ENCODE measurements at regions not wholly inside any gene's neighbourhood (a gene's known extent, or its start where the extent isn't known, plus 50 kb on each side); places are given as distances from the start of the nearest gene placed in this dataset.
A peak's percentile ranks its signal among the peaks of the same experiment; 100 is the strongest.

- no peak overlapping the region for H2BK120ac ChIP-seq (ENCODE audit: low read depth, low read length)
- no peak overlapping the region for H2BK5ac ChIP-seq (ENCODE audit: low read length)
- H3K27ac ChIP-seq (ENCODE audit: low read depth, low read length) = no peak overlapping the region
- H3K23ac ChIP-seq (ENCODE audit: low read length) = no peak overlapping the region
- H3K27me3 ChIP-seq (ENCODE audit: insufficient read depth, low read length, poor library complexity) = no peaks in the 10 kb centered on the region
- H3K79me2 ChIP-seq (ENCODE audit: control insufficient read depth, insufficient read depth, low read length) = no peaks in the 10 kb centered on the region
- no peak overlapping the region for H3K18ac ChIP-seq (ENCODE audit: low read length)
- no peak overlapping the region for H3K4me2 ChIP-seq (ENCODE audit: low read length)
- no CpG with 5 or more reads among the region's 6 CpGs for WGBS (ENCODE audit: extremely low coverage, insufficient coverage, low lambda C conversion rate)
- H2BK15ac ChIP-seq (replicated peaks; ENCODE audit: low read depth) = no peak overlapping the region
- H3K36me3 ChIP-seq (ENCODE audit: control insufficient read depth, insufficient read depth, low read length) = no peaks in the 10 kb centered on the region
- H3K4me1 ChIP-seq (ENCODE audit: control insufficient read depth, low read depth, low read length) = no peaks in the 10 kb centered on the region
- no peak overlapping the region for H3K4ac ChIP-seq (ENCODE audit: low read depth, low read length)
- no peak overlapping the region for H3K56ac ChIP-seq (ENCODE audit: low read length)
- H4K8ac ChIP-seq (ENCODE audit: low read depth, low read length) = no peak overlapping the region
- H4K5ac ChIP-seq (ENCODE audit: low read length) = no peak overlapping the region
- H2AK5ac ChIP-seq (ENCODE audit: low read length) = no peak overlapping the region
- peak; percentile 64 for DNase-seq
- no peak overlapping the region for H3K9ac ChIP-seq (ENCODE audit: low read length)
- H3K4me3 ChIP-seq (ENCODE audit: low read length) = no peak overlapping the region
- H3K79me1 ChIP-seq (ENCODE audit: low read length) = no peaks in the 10 kb centered on the region
Observed at GRCh38 chr13:79171141-79172061, 234.7 kb downstream of the RBM26 start.

DNA sequence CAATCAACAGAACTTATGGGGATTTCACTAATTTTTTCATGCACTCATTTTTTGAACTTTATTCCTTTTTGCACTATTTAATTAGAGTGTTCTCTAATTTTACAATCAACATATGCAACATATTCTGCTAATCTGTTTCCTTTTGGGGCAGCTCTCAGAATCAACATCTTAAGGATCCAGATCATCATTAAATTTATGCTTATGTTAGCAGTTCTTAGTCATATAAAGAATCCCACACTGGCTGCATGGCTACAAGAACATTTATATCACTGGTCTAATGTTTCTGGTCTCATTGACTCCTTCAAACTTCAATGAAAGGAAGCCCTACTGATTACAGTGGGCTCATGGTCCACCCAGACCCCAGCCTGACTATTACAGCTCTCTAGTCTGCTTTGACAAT lies 245.2 kb downstream of the RBM26 start:
- Histone ChIP-seq H3K27ac (ENCODE audit: low read depth, low read length) (no peak overlapping the region), H3K4me2 (ENCODE audit: low read length) (no peak overlapping the region), H4K5ac (ENCODE audit: low read length) (no peak overlapping the region), H2BK15ac (replicated peaks; ENCODE audit: low read depth) (no peak overlapping the region), H3K79me1 (ENCODE audit: low read length) (no peaks in the 10 kb centered on the region), H2BK120ac (ENCODE audit: low read depth, low read length) (no peak overlapping the region), H3K56ac (ENCODE audit: low read length) (no peak overlapping the region), H3K18ac (ENCODE audit: low read length) (no peak overlapping the region), H2BK5ac (ENCODE audit: low read length) (no peak overlapping the region), H3K4ac (ENCODE audit: low read depth, low read length) (no peak overlapping the region), H3K23ac (ENCODE audit: low read length) (no peak overlapping the region), H3K36me3 (ENCODE audit: control insufficient read depth, insufficient read depth, low read length) (no peaks in the 10 kb centered on the region), H3K27me3 (ENCODE audit: insufficient read depth, low read length, poor library complexity) (no peaks in the 10 kb centered on the region), H2AK5ac (ENCODE audit: low read length) (no peak overlapping the region), H3K4me3 (ENCODE audit: low read length) (no peak overlapping the region), H4K8ac (ENCODE audit: low read depth, low read length) (no peak overlapping the region), H3K4me1 (ENCODE audit: control insufficient read depth, low read depth, low read length) (no peaks in the 10 kb centered on the region), H3K9ac (ENCODE audit: low read length) (no peak overlapping the region), H3K79me2 (ENCODE audit: control insufficient read depth, insufficient read depth, low read length) (no peaks in the 10 kb centered on the region)
- DNase-seq = no peak

DNA sequence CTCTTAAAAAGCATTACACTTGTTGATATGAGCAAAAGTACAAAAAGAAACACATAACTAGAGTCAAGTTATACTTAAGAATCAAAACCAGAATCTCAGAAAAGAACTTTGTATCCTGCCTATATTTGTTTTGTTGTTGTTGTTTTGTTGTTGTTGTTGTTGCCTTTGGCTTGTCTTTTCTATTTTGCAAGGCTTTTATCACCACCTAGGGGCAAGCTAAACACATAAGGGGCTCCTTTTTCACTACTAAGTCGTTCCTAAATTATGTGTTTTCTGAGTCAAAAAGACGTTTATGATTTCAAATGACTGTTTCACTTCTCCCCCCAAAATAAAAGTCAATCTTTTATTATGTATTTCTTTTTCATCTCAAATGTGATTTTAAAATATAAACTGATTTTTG lies 250.2 kb downstream of the RBM26 start:
- no CpG with 5 or more reads among the region's 2 CpGs for WGBS (ENCODE audit: extremely low coverage, insufficient coverage, low lambda C conversion rate)
- Histone ChIP-seq H3K4me2 (ENCODE audit: low read length) (no peak overlapping the region), H3K56ac (ENCODE audit: low read length) (no peak overlapping the region)

GRCh38 chr13:79149210-79149609 lies 256.8 kb downstream of the RBM26 start:
- Histone ChIP-seq H4K5ac (ENCODE audit: low read length) (no peak overlapping the region), H2BK120ac (ENCODE audit: low read depth, low read length) (no peak overlapping the region), H3K23ac (ENCODE audit: low read length) (no peak overlapping the region), H3K36me3 (ENCODE audit: control insufficient read depth, insufficient read depth, low read length) (no peaks in the 10 kb centered on the region), H3K4me1 (ENCODE audit: control insufficient read depth, low read depth, low read length) (no peaks in the 10 kb centered on the region), H3K18ac (ENCODE audit: low read length) (no peak overlapping the region), H4K8ac (ENCODE audit: low read depth, low read length) (no peak overlapping the region), H2BK15ac (replicated peaks; ENCODE audit: low read depth) (no peak overlapping the region), H3K4ac (ENCODE audit: low read depth, low read length) (no peak overlapping the region), H3K27ac (ENCODE audit: low read depth, low read length) (no peak overlapping the region), H3K79me1 (ENCODE audit: low read length) (no peaks in the 10 kb centered on the region), H3K4me2 (ENCODE audit: low read length) (no peak overlapping the region), H3K4me3 (ENCODE audit: low read length) (no peak overlapping the region), H3K79me2 (ENCODE audit: control insufficient read depth, insufficient read depth, low read length) (no peaks in the 10 kb centered on the region), H2BK5ac (ENCODE audit: low read length) (no peak overlapping the region), H3K56ac (ENCODE audit: low read length) (no peak overlapping the region), H3K27me3 (ENCODE audit: insufficient read depth, low read length, poor library complexity) (no peaks in the 10 kb centered on the region), H2AK5ac (ENCODE audit: low read length) (no peak overlapping the region), H3K9ac (ENCODE audit: low read length) (no peak overlapping the region)
- WGBS (ENCODE audit: extremely low coverage, insufficient coverage, low lambda C conversion rate) = no CpG with 5 or more reads among the region's 1 CpG
- no peak for DNase-seq

More for the DNA sequence above, 250.2 kb downstream of the RBM26 start:
- H3K27ac ChIP-seq (ENCODE audit: low read depth, low read length) = no peak overlapping the region
- peak; percentile 9 for DNase-seq
- H3K18ac ChIP-seq (ENCODE audit: low read length) = no peak overlapping the region
- no peaks in the 10 kb centered on the region for H3K36me3 ChIP-seq (ENCODE audit: control insufficient read depth, insufficient read depth, low read length)
- no peak overlapping the region for H2BK5ac ChIP-seq (ENCODE audit: low read length)
- H3K79me1 ChIP-seq (ENCODE audit: low read length) = no peaks in the 10 kb centered on the region
- H3K27me3 ChIP-seq (ENCODE audit: insufficient read depth, low read length, poor library complexity) = no peaks in the 10 kb centered on the region
- no peak overlapping the region for H3K4ac ChIP-seq (ENCODE audit: low read depth, low read length)
- no peaks in the 10 kb centered on the region for H3K4me1 ChIP-seq (ENCODE audit: control insufficient read depth, low read depth, low read length)
- no peak overlapping the region for H3K23ac ChIP-seq (ENCODE audit: low read length)
- no peak overlapping the region for H4K5ac ChIP-seq (ENCODE audit: low read length)
- no peak overlapping the region for H2BK120ac ChIP-seq (ENCODE audit: low read depth, low read length)
- no peak overlapping the region for H4K8ac ChIP-seq (ENCODE audit: low read depth, low read length)
- no peak overlapping the region for H2AK5ac ChIP-seq (ENCODE audit: low read length)
- H3K79me2 ChIP-seq (ENCODE audit: control insufficient read depth, insufficient read depth, low read length) = no peaks in the 10 kb centered on the region
- H3K9ac ChIP-seq (ENCODE audit: low read length) = no peak overlapping the region
- no peak overlapping the region for H2BK15ac ChIP-seq (replicated peaks; ENCODE audit: low read depth)
- no peak overlapping the region for H3K4me3 ChIP-seq (ENCODE audit: low read length)

GRCh38 chr13:79141082-79141481 lies 265.0 kb downstream of the RBM26 start:
- Histone ChIP-seq H4K5ac (ENCODE audit: low read length) (no peak overlapping the region), H3K27me3 (ENCODE audit: insufficient read depth, low read length, poor library complexity) (no peaks in the 10 kb centered on the region), H3K79me1 (ENCODE audit: low read length) (no peaks in the 10 kb centered on the region), H3K4me3 (ENCODE audit: low read length) (no peak overlapping the region), H3K9ac (ENCODE audit: low read length) (no peak overlapping the region), H2BK120ac (ENCODE audit: low read depth, low read length) (no peak overlapping the region), H3K4ac (ENCODE audit: low read depth, low read length) (no peak overlapping the region), H3K27ac (ENCODE audit: low read depth, low read length) (no peak overlapping the region), H3K18ac (ENCODE audit: low read length) (no peak overlapping the region), H2AK5ac (ENCODE audit: low read length) (no peak overlapping the region), H4K8ac (ENCODE audit: low read depth, low read length) (no peak overlapping the region), H3K4me1 (ENCODE audit: control insufficient read depth, low read depth, low read length) (no peaks in the 10 kb centered on the region), H3K4me2 (ENCODE audit: low read length) (no peak overlapping the region), H2BK5ac (ENCODE audit: low read length) (no peak overlapping the region), H3K23ac (ENCODE audit: low read length) (no peak overlapping the region), H3K56ac (ENCODE audit: low read length) (no peak overlapping the region), H3K79me2 (ENCODE audit: control insufficient read depth, insufficient read depth, low read length) (no peaks in the 10 kb centered on the region), H2BK15ac (replicated peaks; ENCODE audit: low read depth) (no peak overlapping the region), H3K36me3 (ENCODE audit: control insufficient read depth, insufficient read depth, low read length) (no peaks in the 10 kb centered on the region)
- DNase-seq = no peak
- no CpG with 5 or more reads among the region's 3 CpGs for WGBS (ENCODE audit: extremely low coverage, insufficient coverage, low lambda C conversion rate)

- Histone ChIP-seq H3K23ac (ENCODE audit: low read length) (no peak overlapping the region), H2BK15ac (replicated peaks; ENCODE audit: low read depth) (no peak overlapping the region), H3K56ac (ENCODE audit: low read length) (no peak overlapping the region), H3K18ac (ENCODE audit: low read length) (no peak overlapping the region), H3K4me3 (ENCODE audit: low read length) (no peak overlapping the region), H3K4me1 (ENCODE audit: control insufficient read depth, low read depth, low read length) (no peaks in the 10 kb centered on the region), H4K8ac (ENCODE audit: low read depth, low read length) (no peak overlapping the region), H2AK5ac (ENCODE audit: low read length) (no peak overlapping the region), H3K79me1 (ENCODE audit: low read length) (no peaks in the 10 kb centered on the region), H3K4ac (ENCODE audit: low read depth, low read length) (no peak overlapping the region), H4K5ac (ENCODE audit: low read length) (no peak overlapping the region), H3K27ac (ENCODE audit: low read depth, low read length) (no peak overlapping the region), H3K4me2 (ENCODE audit: low read length) (no peak overlapping the region), H3K36me3 (ENCODE audit: control insufficient read depth, insufficient read depth, low read length) (no peaks in the 10 kb centered on the region), H2BK5ac (ENCODE audit: low read length) (no peak overlapping the region), H3K9ac (ENCODE audit: low read length) (no peak overlapping the region), H2BK120ac (ENCODE audit: low read depth, low read length) (no peak overlapping the region), H3K27me3 (ENCODE audit: insufficient read depth, low read length, poor library complexity) (no peaks in the 10 kb centered on the region), H3K79me2 (ENCODE audit: control insufficient read depth, insufficient read depth, low read length) (no peaks in the 10 kb centered on the region)
- no peak for DNase-seq
- WGBS (ENCODE audit: extremely low coverage, insufficient coverage, low lambda C conversion rate) = no CpG with 5 or more reads among the region's 2 CpGs
Observed at GRCh38 chr13:79128158-79128557, 277.9 kb downstream of the RBM26 start.
